Neural progenitor cell (in vitro differentiated cells): ENCODE measurements at regions not wholly inside any gene's neighbourhood (a gene's known extent, or its start where the extent isn't known, plus 50 kb on each side); places are given as distances from the start of the nearest gene placed in this dataset.

Experiments
- DNase-seq: peaks from one replicate; pipeline ENCODE4 v3.0.0-alpha.2; 2016; ENCODE audit warnings: low spot score
- H2AFZ ChIP-seq: fragments of 200-600 bp; sonication (generic); replicated peaks from 2 replicates; pipeline ENCODE4 v1.6.1; 2016; ENCODE audit warnings: antibody characterized with exemption
- H3F3A ChIP-seq: fragments of 200-600 bp; sonication (generic); 2 replicates; pipeline ENCODE4 v1.6.1; 2016; ENCODE audit warnings: antibody characterized with exemption, low read depth
- H3K27ac ChIP-seq: fragments of 200-600 bp; sonication (generic); 2 replicates; pipeline ENCODE4 v1.5.1; 2016; ENCODE audit warnings: mild to moderate bottlenecking
- H3K27me3 ChIP-seq: fragments of 200-600 bp; sonication (generic); 2 replicates; pipeline ENCODE4 v1.6.1; 2016; ENCODE audit warnings: mild to moderate bottlenecking, moderate library complexity
- H3K36me3 ChIP-seq: fragments of 200-600 bp; sonication (generic); 2 replicates; pipeline ENCODE4 v1.5.1; 2016
- H3K4me1 ChIP-seq: fragments of 200-600 bp; sonication (generic); 2 replicates; pipeline ENCODE4 v1.6.1; 2016; ENCODE audit warnings: mixed run types
- H3K4me2 ChIP-seq: fragments of 200-600 bp; sonication (generic); 2 replicates; pipeline ENCODE4 v1.6.1; 2016
- H3K4me3 ChIP-seq: fragments of 200-600 bp; sonication (generic); 2 replicates; pipeline ENCODE4 v1.5.1; 2016
- H3K79me2 ChIP-seq: fragments of 200-600 bp; sonication (generic); 2 replicates; pipeline ENCODE4 v1.6.1; 2016; ENCODE audit warnings: low read depth
- H3K9ac ChIP-seq: fragments of 200-600 bp; sonication (generic); 2 replicates; pipeline ENCODE4 v1.6.1; 2016
- H3K9me3 ChIP-seq: fragments of 200-600 bp; sonication (generic); 2 replicates; pipeline ENCODE4 v1.5.1; 2016; ENCODE audit warnings: low read depth
- H4K20me1 ChIP-seq: fragments of 200-600 bp; sonication (generic); 2 replicates; pipeline ENCODE4 v1.6.1; 2016; ENCODE audit warnings: low read depth
- H3K27ac Mint-ChIP-seq: 3 replicates; pipeline ENCODE4 v1.8.0; 2021; ENCODE audit warnings: mixed read lengths
- H3K27me3 Mint-ChIP-seq: 2 replicates; pipeline ENCODE4 v1.8.0; 2022; ENCODE audit warnings: low read depth, mild to moderate bottlenecking, inconsistent platforms, moderate library complexity, mixed read lengths; ENCODE audit not compliant: insufficient read depth
- H3K36me3 Mint-ChIP-seq: 3 replicates; pipeline ENCODE4 v1.8.0; 2021; ENCODE audit warnings: mixed read lengths
- H3K4me1 Mint-ChIP-seq: 3 replicates; pipeline ENCODE4 v1.8.0; 2021; ENCODE audit warnings: mixed read lengths
- H3K4me3 Mint-ChIP-seq: 3 replicates; pipeline ENCODE4 v1.8.0; 2021; ENCODE audit warnings: mild to moderate bottlenecking, moderate library complexity, mixed read lengths
- H3K9me3 Mint-ChIP-seq: 3 replicates; pipeline ENCODE4 v1.8.0; 2020; ENCODE audit warnings: mixed read lengths
- EZH2 ChIP-seq: fragments of 200-600 bp; sonication (generic); IDR thresholded peaks from 2 replicates; pipeline ENCODE4 v1.6.1; 2017; ENCODE audit warnings: antibody characterized with exemption, mild to moderate bottlenecking, moderate library complexity
- EZH2phosphoT487 ChIP-seq: fragments of 200-600 bp; sonication (generic); IDR thresholded peaks from 2 replicates; pipeline ENCODE4 v1.6.1; 2017; ENCODE audit warnings: antibody characterized with exemption
- TF ChIP-seq, protein P1 (sequence below): fragments of 200-600 bp; sonication (generic); IDR thresholded peaks from 2 replicates; pipeline ENCODE4 v1.5.1; 2017; ENCODE audit warnings: antibody characterized with exemption, mild to moderate bottlenecking

DNA sequence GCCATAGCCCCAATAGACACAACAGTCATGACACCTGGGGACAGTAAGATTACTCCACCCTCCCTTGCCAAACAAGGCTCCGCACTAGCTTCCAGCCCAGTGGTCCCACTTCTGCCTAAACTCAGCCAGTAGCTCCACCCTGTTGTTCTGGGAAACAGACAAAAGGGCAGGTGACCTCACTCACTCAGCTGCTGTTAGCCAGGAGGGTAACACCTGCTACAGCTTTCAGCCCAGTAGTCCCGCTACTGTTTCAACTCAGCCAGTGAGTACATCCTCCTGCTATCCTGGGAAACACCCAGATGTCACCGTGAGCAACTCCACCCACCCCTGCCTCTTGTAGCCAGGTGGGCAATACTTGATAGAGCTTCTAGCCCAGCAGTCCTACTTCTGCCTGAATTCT is 162.7 kb upstream of the CPXCR1 start:
- Histone ChIP-seq H3K9ac (no peak overlapping the region), H3K4me2 (no peak overlapping the region), H3K4me3 (no peak overlapping the region), H4K20me1 (no peaks in the 10 kb centered on the region), H3K4me1 (no peaks in the 10 kb centered on the region), H2AFZ (no peak overlapping the region), H3K36me3 (no peaks in the 10 kb centered on the region), H3K27ac (no peak overlapping the region), H3K9me3 (peaks cover 4% of the 10 kb centered on the region), H3K27me3 (no peaks in the 10 kb centered on the region), H3K79me2 (no peaks in the 10 kb centered on the region), H3F3A (no peaks in the 10 kb centered on the region)
- DNase-seq = no peak
- Mint-ChIP-seq H3K27me3 (no peaks in the 10 kb centered on the region), H3K9me3 (peaks cover 8% of the 10 kb centered on the region), H3K4me3 (no peak overlapping the region), H3K36me3 (no peaks in the 10 kb centered on the region), H3K4me1 (no peaks in the 10 kb centered on the region), H3K27ac (no peak overlapping the region)
- TF ChIP-seq, protein P1, sequence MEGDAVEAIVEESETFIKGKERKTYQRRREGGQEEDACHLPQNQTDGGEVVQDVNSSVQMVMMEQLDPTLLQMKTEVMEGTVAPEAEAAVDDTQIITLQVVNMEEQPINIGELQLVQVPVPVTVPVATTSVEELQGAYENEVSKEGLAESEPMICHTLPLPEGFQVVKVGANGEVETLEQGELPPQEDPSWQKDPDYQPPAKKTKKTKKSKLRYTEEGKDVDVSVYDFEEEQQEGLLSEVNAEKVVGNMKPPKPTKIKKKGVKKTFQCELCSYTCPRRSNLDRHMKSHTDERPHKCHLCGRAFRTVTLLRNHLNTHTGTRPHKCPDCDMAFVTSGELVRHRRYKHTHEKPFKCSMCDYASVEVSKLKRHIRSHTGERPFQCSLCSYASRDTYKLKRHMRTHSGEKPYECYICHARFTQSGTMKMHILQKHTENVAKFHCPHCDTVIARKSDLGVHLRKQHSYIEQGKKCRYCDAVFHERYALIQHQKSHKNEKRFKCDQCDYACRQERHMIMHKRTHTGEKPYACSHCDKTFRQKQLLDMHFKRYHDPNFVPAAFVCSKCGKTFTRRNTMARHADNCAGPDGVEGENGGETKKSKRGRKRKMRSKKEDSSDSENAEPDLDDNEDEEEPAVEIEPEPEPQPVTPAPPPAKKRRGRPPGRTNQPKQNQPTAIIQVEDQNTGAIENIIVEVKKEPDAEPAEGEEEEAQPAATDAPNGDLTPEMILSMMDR = no peak
- no peak for TF ChIP-seq EZH2phosphoT487

GRCh38 chrX:88586317-88586716 is 160.7 kb upstream of the CPXCR1 start:
- Histone ChIP-seq H2AFZ (no peak overlapping the region), H3K9me3 (peaks cover 4% of the 10 kb centered on the region), H3K27ac (no peak overlapping the region), H4K20me1 (no peaks in the 10 kb centered on the region), H3K36me3 (no peaks in the 10 kb centered on the region), H3F3A (no peaks in the 10 kb centered on the region), H3K4me3 (no peak overlapping the region), H3K27me3 (no peaks in the 10 kb centered on the region), H3K4me2 (no peak overlapping the region), H3K9ac (no peak overlapping the region), H3K4me1 (no peaks in the 10 kb centered on the region), H3K79me2 (no peaks in the 10 kb centered on the region)
- Mint-ChIP-seq H3K4me1 (no peaks in the 10 kb centered on the region), H3K27me3 (peaks cover 2% of the 10 kb centered on the region), H3K27ac (no peak overlapping the region), H3K36me3 (no peaks in the 10 kb centered on the region), H3K9me3 (peaks cover 8% of the 10 kb centered on the region), H3K4me3 (no peak overlapping the region)
- TF ChIP-seq EZH2 (no peak), EZH2phosphoT487 (no peak)
- TF ChIP-seq, protein P1 = no peak
- no peak for DNase-seq

GRCh38 chrX:88603237-88603636 is 143.8 kb upstream of the CPXCR1 start:
- no peak for TF ChIP-seq EZH2phosphoT487
- TF ChIP-seq, protein P1 = peak; percentile 9

More at GRCh38 chrX:88603237-88603636, 143.8 kb upstream of the CPXCR1 start:
- Histone ChIP-seq H3K4me1 (no peaks in the 10 kb centered on the region), H4K20me1 (no peaks in the 10 kb centered on the region), H3K9ac (no peak overlapping the region), H2AFZ (no peak overlapping the region), H3K4me2 (no peak overlapping the region), H3K36me3 (no peaks in the 10 kb centered on the region), H3K27ac (no peak overlapping the region), H3K4me3 (no peak overlapping the region), H3K9me3 (no peaks in the 10 kb centered on the region), H3F3A (no peaks in the 10 kb centered on the region), H3K79me2 (no peaks in the 10 kb centered on the region), H3K27me3 (no peaks in the 10 kb centered on the region)
- H3K4me1 Mint-ChIP-seq = peaks cover 5% of the 10 kb centered on the region
- peaks cover 2% of the 10 kb centered on the region for H3K9me3 Mint-ChIP-seq
- H3K36me3 Mint-ChIP-seq = no peaks in the 10 kb centered on the region
- H3K27me3 Mint-ChIP-seq = no peaks in the 10 kb centered on the region
- no peak overlapping the region for H3K4me3 Mint-ChIP-seq
- no peak overlapping the region for H3K27ac Mint-ChIP-seq
- no peak for DNase-seq
